GM19239 (cell line): ENCODE measurements at regions not wholly inside any gene's neighbourhood (a gene's known extent, or its start where the extent isn't known, plus 50 kb on each side); places are given as distances from the start of the nearest gene placed in this dataset.

ENCODE experiments used
- DNase-seq: peaks from one replicate; pipeline ENCODE4 v3.0.0; 2011; ENCODE audit warnings: low spot score; ENCODE audit not compliant: insufficient read length
- FAIRE-seq: peaks from 2 replicates; lab custom pipeline; 2011; peaks lifted over from hg19 to GRCh38; lab: Jason Lieb, UNC

GRCh38 chr12:94726236-94726835 is 76.0 kb upstream of the TMCC3 start:
- FAIRE-seq (no peak), DNase-seq (no peak)

DNA sequence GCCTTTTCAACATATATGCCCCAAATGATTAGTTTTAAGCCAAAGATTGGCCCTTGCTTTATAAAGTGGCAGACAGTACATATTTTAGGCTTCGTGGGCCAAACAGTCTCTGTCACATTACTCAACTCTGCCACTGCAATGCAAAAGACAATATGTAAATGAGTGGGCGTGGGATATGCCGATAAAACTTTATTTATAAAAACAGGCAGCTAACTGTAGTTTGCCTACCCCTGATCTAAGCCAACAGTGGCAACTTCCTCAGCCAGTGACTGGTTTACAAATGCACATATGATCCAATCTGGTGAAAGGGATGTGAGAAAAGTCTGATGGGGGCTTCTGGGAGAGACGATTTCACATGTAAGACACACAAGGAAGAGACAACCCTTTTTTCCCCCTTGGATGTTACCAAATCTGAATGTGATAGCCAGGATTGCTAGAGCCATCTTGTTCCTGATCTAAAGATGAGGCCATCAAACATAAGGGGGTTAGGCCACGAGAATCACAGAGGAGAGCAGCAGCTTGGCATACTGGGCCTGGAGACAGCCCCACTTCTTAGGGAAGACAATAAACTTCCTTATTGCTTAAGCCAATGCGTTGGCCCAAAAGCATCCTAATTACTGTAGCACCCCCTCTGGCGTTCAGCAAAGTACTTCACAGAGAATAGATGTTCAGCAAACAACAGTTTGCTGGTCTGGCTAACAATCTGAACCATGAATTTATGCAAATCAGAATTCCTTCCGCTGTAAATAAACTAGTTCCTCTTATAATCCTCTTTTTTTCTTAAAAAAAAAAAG is 75.2 kb upstream of the TMCC3 start:
- DNase-seq = no peak
- no peak for FAIRE-seq

GRCh38 chr12:94722664-94723063 is 72.3 kb upstream of the TMCC3 start:
- FAIRE-seq (no peak), DNase-seq (no peak)

- DNase-seq (peak; percentile 56), FAIRE-seq (peak; percentile 97)
Measured at GRCh38 chr12:94721173-94721572, 70.8 kb upstream of the TMCC3 start.

GRCh38 chr12:94718114-94718513 is 67.8 kb upstream of the TMCC3 start:
- FAIRE-seq (peak; percentile 21), DNase-seq (no peak)

DNA sequence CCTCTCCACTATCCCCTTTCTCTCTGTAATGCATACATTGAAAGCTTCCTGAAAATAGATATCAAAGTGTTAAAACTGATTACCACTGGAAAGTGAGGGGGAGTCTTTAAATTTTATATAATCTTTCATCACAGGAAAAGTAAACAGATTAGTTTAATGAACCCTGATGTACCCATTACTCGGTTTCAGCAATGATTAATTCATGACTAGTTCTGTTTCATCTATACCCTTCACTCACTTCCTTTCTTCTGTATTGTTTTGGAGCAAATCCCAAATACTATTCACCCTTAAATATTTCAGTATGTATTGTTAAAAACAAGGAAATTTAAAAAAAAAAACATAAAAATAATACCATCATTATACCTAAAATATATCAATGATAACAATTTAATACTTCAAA is 67.3 kb upstream of the TMCC3 start:
- DNase-seq = no peak
- FAIRE-seq = no peak

DNA sequence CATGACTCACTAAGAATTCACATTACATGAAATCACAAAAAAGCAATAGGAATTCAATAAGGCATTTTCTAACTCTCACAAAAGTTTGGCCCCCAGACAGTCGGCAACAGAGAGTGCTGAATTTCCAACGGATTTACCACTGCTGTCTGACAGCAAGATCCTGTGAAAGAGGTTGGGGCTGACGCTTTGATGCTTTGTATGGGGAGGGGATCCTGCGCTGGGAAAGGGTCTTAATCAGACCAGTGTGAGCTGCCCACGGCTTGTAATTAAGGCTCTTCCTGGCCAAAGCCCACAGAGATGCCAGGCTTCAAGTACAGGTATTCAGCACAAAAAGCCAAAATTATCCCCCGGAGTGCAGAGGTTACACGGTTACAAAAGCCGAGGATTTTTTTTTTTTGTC is 66.8 kb upstream of the TMCC3 start:
- FAIRE-seq (no peak), DNase-seq (no peak)

DNA sequence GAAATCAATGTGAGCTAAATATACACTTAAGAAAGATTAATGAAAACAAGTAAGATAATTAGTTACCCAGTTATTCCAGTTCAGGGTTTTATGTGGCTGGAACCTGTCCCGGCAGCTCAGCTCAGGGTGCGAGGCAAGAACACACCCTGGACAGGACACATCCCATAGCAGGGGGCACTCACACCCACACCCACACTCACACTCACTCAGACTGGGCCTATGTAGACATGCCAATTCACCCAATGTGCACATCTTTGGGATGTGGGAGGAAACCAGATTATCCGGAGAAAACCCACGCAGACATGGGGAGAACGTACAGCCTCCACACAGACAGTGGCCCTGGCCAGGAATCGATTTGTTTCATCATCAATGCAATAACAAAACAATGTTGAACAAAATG is 66.0 kb upstream of the TMCC3 start:
- FAIRE-seq = no peak
- DNase-seq = no peak

DNA sequence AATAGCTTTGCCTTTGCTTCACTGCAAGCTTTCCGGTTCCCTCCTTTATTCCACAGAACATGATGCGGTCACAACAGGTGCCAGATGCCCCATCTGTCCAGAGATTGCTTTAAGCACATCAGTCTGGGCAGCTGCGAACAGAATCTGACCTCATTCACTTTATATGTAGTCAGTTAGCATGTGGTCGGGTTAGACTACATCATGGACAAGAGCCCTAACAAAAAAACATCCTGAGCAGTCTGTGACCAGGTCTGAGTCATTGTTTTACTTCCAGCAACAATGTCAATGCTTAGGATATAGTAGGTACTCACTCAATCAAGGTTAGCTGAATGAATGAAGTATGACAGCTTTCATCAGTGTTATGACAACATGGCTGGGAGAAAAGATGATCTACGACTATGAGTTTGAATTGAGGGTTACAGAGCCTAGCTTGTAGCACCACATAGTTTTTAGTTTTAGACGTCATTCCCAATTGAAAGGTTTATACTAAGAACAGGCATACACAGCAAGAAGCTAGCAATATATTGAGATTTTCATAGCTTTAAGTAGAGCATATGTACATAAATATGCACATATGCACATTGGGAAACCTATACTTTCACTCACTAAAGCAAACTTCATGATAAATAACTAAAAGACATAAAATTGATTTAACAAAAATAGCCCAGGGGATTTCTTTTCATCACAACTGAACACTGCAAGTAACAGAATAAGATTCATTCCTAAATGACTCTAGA is 64.2 kb upstream of the TMCC3 start:
- DNase-seq (no peak), FAIRE-seq (no peak)

DNA sequence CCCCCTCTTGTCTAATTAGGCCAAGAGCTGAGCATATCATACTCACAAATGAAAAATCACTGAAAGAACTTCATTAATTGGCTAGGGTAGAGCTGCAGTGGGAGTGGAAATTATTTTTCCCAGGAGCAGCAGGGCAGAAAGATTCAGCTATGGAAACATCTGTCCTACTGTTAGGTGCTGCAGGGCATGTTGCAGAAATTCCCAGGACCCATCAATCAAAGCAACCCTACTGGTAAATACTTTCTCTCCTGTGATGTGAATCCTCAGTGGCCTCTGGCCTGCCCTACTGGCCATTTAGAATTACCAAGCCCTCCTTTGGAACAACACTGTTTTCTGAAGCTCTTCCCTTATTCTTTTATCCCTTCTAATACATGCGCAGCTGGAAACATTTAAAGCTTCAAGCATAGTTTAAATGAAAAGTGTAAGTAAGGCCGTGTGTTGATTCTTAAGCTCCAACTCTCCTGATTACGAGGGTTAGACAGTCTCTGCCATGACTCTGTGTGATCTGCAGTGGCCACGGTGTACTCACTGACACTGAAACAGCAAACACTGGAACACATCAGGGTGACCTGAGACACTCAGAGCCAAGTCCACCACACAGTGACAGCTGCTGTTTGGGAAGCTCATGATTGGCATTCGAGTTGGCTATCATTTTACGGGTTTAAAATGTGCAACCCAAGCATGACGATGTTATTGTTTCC is 62.6 kb upstream of the TMCC3 start:
- DNase-seq (no peak), FAIRE-seq (no peak)

DNA sequence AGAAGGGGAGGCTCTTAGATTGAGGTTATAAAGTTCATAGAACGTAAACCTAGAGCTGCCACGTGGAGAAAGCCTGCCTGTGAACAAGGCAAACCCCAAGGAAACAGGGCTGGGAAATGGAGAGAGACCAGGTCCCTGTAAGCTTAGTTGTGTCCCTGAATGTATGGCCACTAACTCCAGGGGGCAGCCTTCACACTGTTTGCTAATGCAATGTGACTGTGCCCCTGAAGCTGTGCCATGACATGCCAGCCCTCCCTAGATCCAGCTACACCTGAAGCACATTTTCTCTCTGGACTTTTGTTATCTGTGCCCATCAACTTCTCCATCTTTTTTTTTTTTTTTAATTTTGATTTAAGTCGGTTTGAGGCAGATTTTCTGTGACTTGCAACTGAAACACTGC is 60.6 kb upstream of the TMCC3 start:
- FAIRE-seq (peak; percentile 76), DNase-seq (peak; percentile 12)

DNA sequence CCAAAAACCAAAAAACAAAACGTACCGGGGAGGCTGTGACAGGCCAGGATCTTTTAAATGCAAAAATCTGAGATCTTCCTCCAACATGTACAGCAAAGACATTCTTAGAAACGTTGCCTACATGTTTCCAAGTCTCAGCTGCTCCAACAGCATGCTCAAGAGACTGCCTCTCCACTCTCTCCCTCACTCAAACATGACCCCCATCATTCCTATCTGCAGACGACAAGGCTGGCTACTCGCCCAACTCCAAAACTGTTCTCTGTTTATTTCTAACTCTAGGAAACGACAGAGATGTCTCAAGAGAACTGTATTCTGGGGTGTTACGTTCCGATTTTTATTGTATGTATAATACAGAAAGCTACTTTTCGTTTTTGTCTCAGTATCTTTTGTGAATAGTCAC is 57.5 kb upstream of the TMCC3 start:
- no peak for FAIRE-seq

DNA sequence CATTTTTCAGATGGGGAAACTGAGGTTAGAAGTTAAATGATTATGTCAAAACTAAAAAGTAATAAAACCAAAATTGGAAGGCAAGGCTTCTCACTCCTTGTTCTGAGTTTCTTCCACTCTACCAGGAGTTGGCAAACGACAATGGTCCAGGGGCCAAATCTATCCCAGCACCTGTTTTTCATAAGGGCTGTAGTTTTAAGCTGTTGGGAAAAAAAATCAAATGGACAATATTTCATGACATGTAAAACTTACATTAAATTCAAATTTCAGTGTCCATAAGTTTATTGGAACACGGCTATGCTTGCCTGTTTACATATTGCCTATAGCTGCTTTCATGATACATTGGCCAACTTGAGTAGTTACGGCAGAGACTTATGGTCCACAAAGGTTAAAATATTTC is 56.7 kb upstream of the TMCC3 start:
- DNase-seq = no peak
- no peak for FAIRE-seq

More for the DNA sequence above, 57.5 kb upstream of the TMCC3 start:
- no peak for DNase-seq

DNA sequence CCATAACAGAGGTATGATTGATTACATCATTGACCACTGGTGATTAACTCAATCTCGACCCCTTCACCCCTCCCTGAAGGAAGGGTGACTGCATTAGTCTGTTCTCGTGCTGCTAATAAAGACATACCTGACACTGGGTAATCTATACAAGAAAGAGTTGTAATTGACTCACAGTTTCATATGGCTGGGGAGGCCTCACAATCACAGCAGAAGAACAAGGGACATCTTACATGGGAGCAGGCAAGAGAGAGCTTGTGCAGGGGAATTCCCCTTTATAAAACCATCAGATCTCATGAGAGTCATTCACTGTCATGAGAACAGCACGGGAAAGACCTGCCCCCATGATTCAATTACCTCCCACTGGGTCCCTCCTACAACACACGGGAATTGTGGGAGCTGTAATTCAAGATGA is 55.9 kb upstream of the TMCC3 start:
- DNase-seq = no peak
- peak; percentile 39 for FAIRE-seq

DNA sequence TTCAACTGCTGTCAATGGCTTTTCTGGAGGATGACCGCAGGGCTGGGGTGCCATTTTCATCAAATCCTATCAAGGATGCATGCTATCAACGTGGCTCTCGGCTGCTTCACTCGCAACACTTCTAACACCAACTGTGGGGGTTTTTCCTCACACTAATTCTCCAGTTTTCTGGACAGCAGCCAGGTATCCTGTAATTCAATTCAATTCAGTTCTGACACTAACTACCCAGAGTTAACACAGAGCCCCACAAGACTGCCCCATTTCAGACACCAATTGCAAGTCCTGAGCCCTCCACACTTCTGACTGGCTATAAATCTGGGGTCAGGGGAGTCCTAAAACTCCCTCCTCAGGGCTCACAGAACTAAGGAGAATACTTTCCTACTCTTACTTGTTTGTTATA is 55.3 kb upstream of the TMCC3 start:
- DNase-seq (no peak), FAIRE-seq (no peak)

DNA sequence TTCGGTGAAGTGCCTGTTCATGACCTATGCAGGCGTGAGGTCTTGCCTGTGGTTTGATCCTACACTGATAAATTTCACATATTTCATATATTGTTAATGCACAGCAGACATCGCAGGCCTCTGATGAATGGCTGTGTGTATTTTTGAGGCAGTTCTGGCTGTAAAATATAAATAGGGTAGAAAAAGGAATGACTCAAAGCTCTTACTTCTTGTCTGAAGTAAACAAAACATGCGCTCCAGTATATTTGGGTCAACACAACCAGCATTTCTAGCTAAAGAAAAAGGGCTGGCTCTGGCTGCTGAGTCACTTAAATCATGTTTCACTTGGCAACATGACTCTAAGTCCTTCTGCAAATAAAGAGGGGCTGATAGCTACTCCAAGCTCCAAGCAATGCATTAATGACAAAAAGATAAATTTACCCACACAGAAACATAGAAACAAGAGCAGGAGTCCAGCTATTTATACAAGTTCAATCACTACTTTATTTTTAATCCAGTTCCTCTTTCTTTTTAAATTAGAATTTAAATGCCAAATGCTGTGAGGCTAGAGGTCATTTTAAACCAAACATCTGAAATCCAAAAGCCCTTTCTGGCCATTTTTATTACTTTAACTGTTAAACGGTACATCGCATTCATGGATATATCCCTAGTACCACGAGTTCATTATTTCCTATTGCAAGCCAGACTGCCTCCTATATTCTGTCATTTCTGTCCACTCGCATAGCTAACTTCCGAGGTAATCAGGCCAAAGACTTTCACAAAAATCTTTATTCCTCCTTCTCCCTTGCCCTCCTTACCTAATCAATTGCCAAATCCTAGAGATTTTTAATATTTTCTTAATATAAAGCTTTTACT is 54.3 kb upstream of the TMCC3 start:
- DNase-seq (no peak), FAIRE-seq (no peak)

DNA sequence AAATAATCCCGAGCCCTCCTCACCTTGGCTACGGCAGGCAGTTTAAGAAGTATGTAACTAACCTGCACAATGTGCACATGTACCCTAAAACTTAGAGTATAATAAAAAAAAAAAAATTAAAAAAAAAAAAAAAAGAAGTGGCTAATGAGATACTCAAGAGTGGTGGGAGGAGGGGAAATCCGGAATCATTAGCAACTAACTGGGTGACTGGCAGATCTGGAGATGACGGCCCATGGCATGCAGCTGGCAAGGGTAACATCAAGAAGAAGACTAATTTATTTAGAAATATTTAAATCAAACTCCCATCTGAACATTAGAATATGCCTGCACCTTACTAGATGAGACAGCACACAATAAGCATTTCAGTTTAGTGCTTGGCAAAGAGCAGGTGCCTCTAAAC is 52.3 kb upstream of the TMCC3 start:
- FAIRE-seq (no peak), DNase-seq (no peak)

GRCh38 chr12:94701711-94702110 is 51.4 kb upstream of the TMCC3 start:
- no peak for DNase-seq
- FAIRE-seq = no peak

GRCh38 chr12:94700662-94701061 is 50.3 kb upstream of the TMCC3 start:
- DNase-seq (no peak), FAIRE-seq (no peak)
